ACC112 (cell line): ENCODE measurements at regions not wholly inside any gene's neighbourhood (a gene's known extent, or its start where the extent isn't known, plus 50 kb on each side); places are given as distances from the start of the nearest gene placed in this dataset.

Source experiments
- H2AFZ ChIP-seq: fragments of 200-600 bp; sonication (generic); one replicate; pipeline ENCODE4 v1.6.0; 2017; ENCODE audit warnings: antibody characterized with exemption, low read length; ENCODE audit not compliant: unreplicated experiment
- H3K27ac ChIP-seq: fragments of 200-600 bp; sonication (generic); 2 replicates; pipeline ENCODE4 v1.5.1; 2014; ENCODE audit warnings: low read depth, mild to moderate bottlenecking, antibody characterized with exemption, low read length, moderate library complexity
- H3K27me3 ChIP-seq: fragments of 200-600 bp; sonication (generic); 2 replicates; pipeline ENCODE4 v1.6.1; 2014; ENCODE audit warnings: mild to moderate bottlenecking, antibody characterized with exemption, low read length, moderate library complexity, mixed read lengths; ENCODE audit not compliant: insufficient read depth
- H3K36me3 ChIP-seq: fragments of 200-600 bp; sonication (generic); 2 replicates; pipeline ENCODE4 v1.6.1; 2016; ENCODE audit warnings: mild to moderate bottlenecking, antibody characterized with exemption, low read length, moderate library complexity, mixed read lengths; ENCODE audit not compliant: insufficient read depth
- H3K4me1 ChIP-seq: fragments of 200-600 bp; sonication (generic); one replicate; pipeline ENCODE4 v1.6.1; 2016; ENCODE audit warnings: low read length, mixed read lengths; ENCODE audit not compliant: insufficient read depth, unreplicated experiment, control insufficient read depth
- H3K4me3 ChIP-seq: fragments of 200-600 bp; sonication (generic); 2 replicates; pipeline ENCODE4 v1.5.1; 2014; ENCODE audit warnings: mild to moderate bottlenecking, low read depth, low read length
- H3K79me2 ChIP-seq: fragments of 200-600 bp; sonication (generic); one replicate; pipeline ENCODE4 v1.6.0; 2016; ENCODE audit warnings: low read length; ENCODE audit not compliant: control insufficient read depth, unreplicated experiment, insufficient read depth

DNA sequence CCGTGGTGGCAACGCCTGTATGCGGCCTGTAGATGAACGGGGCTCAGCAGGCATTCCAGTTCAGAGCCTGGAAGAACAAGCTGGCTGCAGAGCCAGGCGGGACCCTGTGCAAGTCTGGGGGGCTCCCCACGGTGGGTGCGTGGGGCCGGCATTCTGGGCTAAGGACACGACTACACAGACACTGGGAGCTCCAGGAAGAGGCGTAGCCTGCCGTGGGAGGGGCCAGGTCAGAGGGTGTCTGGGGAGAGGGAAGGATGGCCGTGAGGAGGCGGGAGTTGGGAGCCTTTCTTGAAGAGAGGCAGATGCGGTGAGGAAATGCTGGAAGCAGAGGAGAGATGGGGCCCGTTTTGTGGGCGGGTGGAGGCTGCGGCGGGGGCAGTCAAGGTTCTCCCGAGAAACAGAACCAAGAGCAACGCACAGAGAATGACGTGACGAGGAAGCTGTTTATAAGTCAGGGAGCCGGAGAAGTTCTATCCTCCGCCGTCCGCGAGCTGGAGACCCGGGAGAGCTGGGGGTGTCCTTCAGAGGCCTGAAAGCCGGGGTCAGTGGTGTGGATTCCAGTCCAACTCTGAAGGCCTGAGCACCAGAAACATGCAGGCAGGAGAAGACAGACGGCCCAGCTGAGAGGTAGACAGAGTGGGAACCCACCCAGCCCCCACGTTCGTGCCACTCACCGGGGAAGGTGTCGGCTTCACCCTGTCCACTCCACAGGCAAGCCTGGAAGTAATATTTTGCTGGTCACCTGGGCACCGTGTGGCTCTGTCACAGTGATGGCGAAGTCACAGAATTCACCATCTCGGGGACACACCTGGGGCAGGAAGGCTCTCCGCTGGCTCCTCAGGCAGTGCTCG is 529.6 kb downstream of the BRD1 start:
- no peaks in the 10 kb centered on the region for H3K36me3 ChIP-seq
- no peaks in the 10 kb centered on the region for H3K4me1 ChIP-seq
- no peak overlapping the region for H2AFZ ChIP-seq
- no peak overlapping the region for H3K4me3 ChIP-seq
- H3K27me3 ChIP-seq, result no peaks in the 10 kb centered on the region
- H3K27ac ChIP-seq, result no peak overlapping the region
- H3K79me2 ChIP-seq, result no peaks in the 10 kb centered on the region

DNA sequence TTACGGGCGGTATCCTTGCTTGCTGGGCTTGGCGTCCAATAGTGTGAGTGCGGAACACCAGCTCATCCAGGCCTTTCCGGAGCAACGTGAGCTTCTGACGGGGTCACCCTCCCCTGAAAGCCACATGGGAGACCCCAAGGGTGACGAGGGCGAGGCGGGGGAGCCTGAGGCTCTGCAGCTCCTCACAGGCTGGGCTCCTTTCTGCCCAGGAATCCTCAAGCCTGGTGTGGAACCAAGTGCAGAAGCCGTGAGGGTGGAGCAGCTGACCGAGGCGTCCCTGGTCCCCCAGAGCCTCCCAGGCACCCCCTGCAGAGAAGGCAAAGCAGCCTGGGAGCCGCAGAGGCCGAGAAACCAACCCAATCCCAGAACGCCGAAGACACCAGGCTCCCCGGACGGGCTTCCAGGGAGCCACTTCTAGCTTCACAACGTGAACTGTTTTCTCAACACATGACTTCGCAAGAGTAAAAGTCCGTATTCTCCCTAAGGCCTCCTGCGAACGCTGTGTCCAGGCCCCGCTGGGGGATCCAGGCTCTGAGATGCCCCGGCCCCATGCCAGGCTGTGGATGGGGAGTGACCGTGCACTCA is 530.3 kb downstream of the BRD1 start:
- Histone ChIP-seq H3K4me3 (no peak overlapping the region), H3K4me1 (no peaks in the 10 kb centered on the region), H3K27me3 (no peaks in the 10 kb centered on the region), H2AFZ (no peak overlapping the region), H3K36me3 (no peaks in the 10 kb centered on the region), H3K79me2 (no peaks in the 10 kb centered on the region), H3K27ac (no peak overlapping the region)

DNA sequence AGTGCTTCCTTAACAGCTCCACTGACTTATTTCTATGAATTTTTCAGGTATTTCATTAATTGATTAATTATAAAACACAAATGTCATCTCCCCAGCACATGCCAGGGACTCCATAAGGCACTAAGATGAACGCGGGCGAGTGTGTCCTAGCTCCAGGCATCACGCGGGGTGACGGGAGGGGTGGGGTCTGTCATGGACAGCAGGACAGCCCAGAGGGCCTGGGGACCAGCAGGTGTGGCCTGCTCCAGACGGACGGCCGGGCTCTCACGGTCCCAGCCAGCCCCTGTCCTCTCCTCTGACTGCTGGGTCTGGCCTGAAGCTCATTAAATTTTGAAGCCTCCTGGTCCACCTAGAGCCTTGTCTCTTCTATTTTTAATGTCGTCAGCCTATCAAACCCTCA is 531.1 kb downstream of the BRD1 start:
- Histone ChIP-seq H3K4me1 (no peaks in the 10 kb centered on the region), H3K79me2 (no peaks in the 10 kb centered on the region), H3K36me3 (no peaks in the 10 kb centered on the region), H3K27me3 (no peaks in the 10 kb centered on the region), H3K4me3 (no peak overlapping the region), H3K27ac (no peak overlapping the region), H2AFZ (no peak overlapping the region)

DNA sequence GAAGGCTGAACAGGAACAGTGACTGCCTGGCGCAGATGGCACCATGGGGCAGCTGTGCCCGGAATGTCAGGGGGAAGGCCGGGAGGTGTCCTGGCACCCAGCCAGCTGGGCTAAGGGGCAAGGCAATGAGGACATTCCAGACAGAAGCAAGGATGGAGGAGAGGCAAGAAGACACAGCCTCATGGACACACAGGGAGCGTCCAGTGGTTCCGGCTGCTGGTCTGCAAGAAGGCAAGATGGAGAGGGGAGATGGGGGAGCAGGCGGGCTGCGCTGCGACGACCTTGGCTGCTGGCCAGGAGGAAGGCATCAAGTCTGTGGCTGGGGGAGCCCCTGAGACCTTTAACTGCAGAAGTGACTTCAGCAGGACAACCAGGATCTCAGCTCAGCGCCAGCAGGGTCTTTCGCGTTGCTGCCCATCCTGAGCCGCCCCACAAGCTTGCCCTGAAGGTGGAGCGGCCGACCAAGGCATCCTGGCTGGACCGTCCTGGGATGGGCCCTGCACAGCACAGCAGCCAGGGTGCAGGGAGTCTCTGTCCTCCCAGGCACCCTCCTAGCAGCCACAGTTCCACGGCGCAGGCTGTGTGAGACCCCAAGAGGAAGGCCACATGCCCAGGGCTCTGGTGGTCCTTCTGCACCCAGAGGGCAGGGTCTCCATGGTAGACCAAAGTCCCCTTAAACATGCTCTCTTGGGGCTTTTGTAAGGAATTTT is 531.7 kb downstream of the BRD1 start:
- H3K4me1 ChIP-seq, result no peaks in the 10 kb centered on the region
- H3K27ac ChIP-seq, result no peak overlapping the region
- no peak overlapping the region for H3K4me3 ChIP-seq
- no peaks in the 10 kb centered on the region for H3K79me2 ChIP-seq
- no peaks in the 10 kb centered on the region for H3K36me3 ChIP-seq
- no peak overlapping the region for H2AFZ ChIP-seq
- no peaks in the 10 kb centered on the region for H3K27me3 ChIP-seq

DNA sequence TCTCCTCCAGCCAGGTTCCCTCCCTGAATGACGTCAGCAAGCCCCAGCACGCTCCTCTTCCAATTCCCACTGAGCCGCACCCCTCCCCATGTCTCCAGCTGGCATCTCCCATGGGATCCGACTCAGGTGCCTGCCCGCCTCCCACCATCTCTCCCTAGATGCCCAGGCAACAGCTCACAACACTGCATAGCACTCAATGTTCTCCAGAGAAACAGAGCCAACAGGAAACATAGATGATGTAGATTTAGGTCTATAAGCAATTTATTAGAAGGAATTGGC is 532.3 kb downstream of the BRD1 start:
- Histone ChIP-seq H3K4me1 (no peaks in the 10 kb centered on the region), H3K27ac (no peak overlapping the region), H2AFZ (no peak overlapping the region), H3K36me3 (no peaks in the 10 kb centered on the region), H3K79me2 (no peaks in the 10 kb centered on the region), H3K4me3 (no peak overlapping the region), H3K27me3 (no peaks in the 10 kb centered on the region)

DNA sequence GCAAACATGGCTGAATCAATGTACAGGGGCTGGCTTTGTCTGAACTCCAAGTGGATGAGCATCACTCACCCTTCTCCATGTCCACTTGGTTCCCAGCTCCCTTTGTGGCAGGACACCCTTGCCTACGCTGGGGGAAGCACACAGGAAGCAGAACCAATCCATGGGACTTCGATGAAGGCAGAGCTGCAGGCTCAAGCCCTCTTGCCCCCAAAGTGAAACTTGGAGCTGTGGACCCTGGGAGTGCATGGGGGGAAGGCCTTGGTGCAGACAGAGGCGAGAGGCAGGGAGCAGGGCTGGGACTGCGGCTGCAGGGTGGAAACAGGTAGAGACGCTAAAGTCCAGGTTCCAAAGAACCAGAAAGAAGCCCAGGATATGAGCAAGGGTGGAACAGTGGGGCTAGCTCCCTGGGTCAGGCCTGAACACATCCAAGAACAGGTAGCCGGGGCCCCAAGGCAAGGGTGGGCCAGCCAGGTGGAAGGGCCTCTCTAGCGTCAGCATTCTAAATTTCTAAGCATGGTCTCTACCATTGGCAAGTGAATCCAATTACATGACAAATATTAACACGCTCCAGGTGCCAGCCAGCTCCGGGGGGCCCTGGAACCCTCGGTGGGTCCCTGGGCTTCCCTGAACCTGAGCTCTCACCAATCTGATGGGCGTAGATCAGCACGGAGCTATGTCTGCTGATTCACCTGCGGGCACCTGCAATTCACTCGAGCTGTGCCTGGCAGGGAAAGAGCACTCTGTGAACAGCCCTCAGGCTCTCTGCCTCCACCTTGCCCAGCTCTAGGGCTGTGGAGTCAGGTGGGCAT is 532.8 kb downstream of the BRD1 start:
- no peak overlapping the region for H2AFZ ChIP-seq
- no peaks in the 10 kb centered on the region for H3K36me3 ChIP-seq
- no peaks in the 10 kb centered on the region for H3K79me2 ChIP-seq
- no peak overlapping the region for H3K4me3 ChIP-seq
- H3K27me3 ChIP-seq, result no peaks in the 10 kb centered on the region
- no peaks in the 10 kb centered on the region for H3K4me1 ChIP-seq
- no peak overlapping the region for H3K27ac ChIP-seq

DNA sequence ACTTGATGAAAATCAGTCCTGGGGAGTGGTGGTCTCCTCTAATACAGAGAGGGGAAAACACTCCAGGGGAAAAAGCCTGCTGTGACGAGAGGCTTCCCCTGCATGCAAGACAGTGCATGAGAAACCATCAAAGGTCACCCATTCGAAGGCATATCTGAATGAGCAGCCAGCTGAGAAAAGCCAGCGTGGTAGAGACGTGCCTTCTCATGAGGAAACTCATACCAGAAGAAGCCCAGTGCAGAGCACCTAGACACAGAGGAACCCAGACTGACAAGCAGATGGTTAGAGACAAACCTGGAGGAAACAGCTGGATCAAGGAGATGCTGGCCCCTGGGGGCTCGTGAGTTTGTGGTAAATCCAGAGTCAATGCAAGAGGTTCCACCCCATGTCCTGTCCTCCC is 534.8 kb downstream of the BRD1 start:
- H3K27me3 ChIP-seq, result no peaks in the 10 kb centered on the region
- no peaks in the 10 kb centered on the region for H3K36me3 ChIP-seq
- H2AFZ ChIP-seq, result no peak overlapping the region
- no peaks in the 10 kb centered on the region for H3K4me1 ChIP-seq
- no peak overlapping the region for H3K4me3 ChIP-seq
- H3K27ac ChIP-seq, result no peak overlapping the region
- no peaks in the 10 kb centered on the region for H3K79me2 ChIP-seq

DNA sequence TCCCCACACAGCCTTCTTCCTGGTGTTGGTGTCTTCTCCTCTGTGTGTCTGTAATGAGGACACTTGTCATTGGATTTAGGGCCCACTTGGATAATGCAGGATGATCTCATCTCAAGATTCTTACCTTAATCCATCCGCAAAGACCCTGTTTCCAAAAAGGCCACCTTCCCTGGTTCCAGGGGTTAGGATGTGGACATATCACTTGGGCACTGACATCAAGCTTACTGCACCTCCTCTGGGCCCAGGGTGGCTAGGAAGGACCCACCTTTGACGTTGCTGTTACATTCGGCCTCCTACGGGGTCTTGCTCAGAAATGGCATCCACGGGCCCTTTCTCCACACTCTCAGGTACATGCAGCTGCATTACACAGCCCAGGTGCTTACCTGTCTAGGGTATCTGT is 535.9 kb downstream of the BRD1 start:
- Histone ChIP-seq H3K4me3 (no peak overlapping the region), H3K79me2 (no peaks in the 10 kb centered on the region), H3K4me1 (no peaks in the 10 kb centered on the region), H3K27ac (no peak overlapping the region), H3K27me3 (no peaks in the 10 kb centered on the region), H2AFZ (no peak overlapping the region), H3K36me3 (no peaks in the 10 kb centered on the region)

DNA sequence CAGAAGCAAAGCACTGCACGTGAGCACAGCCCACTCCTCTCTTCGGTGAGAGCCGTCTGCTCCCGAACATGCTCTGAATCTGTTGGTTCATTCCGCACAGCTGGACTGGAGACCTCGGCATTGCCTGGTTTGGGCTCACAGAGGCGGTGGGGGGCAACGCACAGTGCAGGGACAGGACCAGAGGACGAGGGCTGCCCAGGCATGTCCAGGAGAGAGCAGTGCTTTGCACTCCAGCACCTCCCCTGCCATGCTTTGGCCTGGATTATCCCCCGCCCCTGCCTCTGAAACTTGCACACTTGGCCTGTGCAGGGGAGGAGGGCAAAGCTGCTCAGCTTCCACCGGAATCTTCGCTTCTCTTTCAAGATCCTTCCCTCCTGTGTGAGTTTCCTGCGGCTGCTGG is 536.5 kb downstream of the BRD1 start:
- no peak overlapping the region for H2AFZ ChIP-seq
- H3K4me3 ChIP-seq, result no peak overlapping the region
- no peak overlapping the region for H3K27ac ChIP-seq
- H3K79me2 ChIP-seq, result no peaks in the 10 kb centered on the region
- no peaks in the 10 kb centered on the region for H3K27me3 ChIP-seq
- no peaks in the 10 kb centered on the region for H3K4me1 ChIP-seq
- no peaks in the 10 kb centered on the region for H3K36me3 ChIP-seq

DNA sequence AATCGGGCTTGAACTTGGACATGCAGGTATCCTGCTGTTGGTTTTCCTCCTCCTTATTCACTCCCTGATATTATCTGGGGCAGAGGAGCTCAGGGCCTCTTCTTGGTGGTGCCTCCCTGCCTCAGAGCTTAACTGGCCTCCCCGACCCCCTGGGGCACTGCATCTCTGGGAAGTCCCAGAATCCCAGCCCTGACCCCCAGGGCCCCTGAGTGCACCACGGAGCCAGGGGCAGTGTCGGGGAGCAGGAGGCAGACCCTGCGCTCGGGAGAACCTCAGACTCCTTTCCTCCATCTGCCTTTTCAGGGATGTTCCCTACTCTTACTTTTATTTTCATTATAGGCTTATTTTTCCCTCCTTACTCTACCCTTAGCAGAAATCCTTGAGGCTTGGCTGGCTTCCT is 537.0 kb downstream of the BRD1 start:
- no peak overlapping the region for H3K4me3 ChIP-seq

More for the DNA sequence above, 537.0 kb downstream of the BRD1 start:
- H3K27me3 ChIP-seq, result no peaks in the 10 kb centered on the region
- H3K4me1 ChIP-seq, result no peaks in the 10 kb centered on the region
- H3K79me2 ChIP-seq, result no peaks in the 10 kb centered on the region
- no peaks in the 10 kb centered on the region for H3K36me3 ChIP-seq
- no peak overlapping the region for H3K27ac ChIP-seq
- H2AFZ ChIP-seq, result no peak overlapping the region
